Large intestine (tissue), 3 donors: ENCODE measurements at regions not wholly inside any gene's neighbourhood (a gene's known extent, or its start where the extent isn't known, plus 50 kb on each side); places are given as distances from the start of the nearest gene placed in this dataset.

Source experiments
- DNase-seq, 2 donors: peaks; one replicate each; pipeline versions ENCODE4 v3.0.0 to v3.0.0-alpha.2; 2013
- H3K27ac ChIP-seq: one replicate; pipeline ENCODE4 v1.5.1; 2013; ENCODE audit warnings: low read length
- H3K27me3 ChIP-seq: 2 replicates; pipeline ENCODE4 v1.6.1; 2013; ENCODE audit warnings: low read length; ENCODE audit not compliant: control insufficient read depth, insufficient read depth
- H3K36me3 ChIP-seq: 2 replicates; pipeline ENCODE4 v1.6.1; 2013; ENCODE audit warnings: low read length; ENCODE audit not compliant: control insufficient read depth, insufficient read depth
- H3K4me1 ChIP-seq: one replicate; pipeline ENCODE4 v1.6.1; 2013; ENCODE audit warnings: low read length; ENCODE audit not compliant: control insufficient read depth, insufficient read depth
- H3K4me3 ChIP-seq: one replicate; pipeline ENCODE4 v1.5.1; 2013; ENCODE audit warnings: low read length
- H3K9me3 ChIP-seq: one replicate; pipeline ENCODE4 v1.6.1; 2013; ENCODE audit warnings: mild to moderate bottlenecking, low read depth, low read length, moderate library complexity; ENCODE audit not compliant: control insufficient read depth
- WGBS: methylation state at CpG from one replicate; pipeline ENCODE4 v1.1.5; 2013; ENCODE audit warnings: low lambda C conversion rate; ENCODE audit not compliant: insufficient coverage; 5-methylcytosine and 5-hydroxymethylcytosine counted together

DNA sequence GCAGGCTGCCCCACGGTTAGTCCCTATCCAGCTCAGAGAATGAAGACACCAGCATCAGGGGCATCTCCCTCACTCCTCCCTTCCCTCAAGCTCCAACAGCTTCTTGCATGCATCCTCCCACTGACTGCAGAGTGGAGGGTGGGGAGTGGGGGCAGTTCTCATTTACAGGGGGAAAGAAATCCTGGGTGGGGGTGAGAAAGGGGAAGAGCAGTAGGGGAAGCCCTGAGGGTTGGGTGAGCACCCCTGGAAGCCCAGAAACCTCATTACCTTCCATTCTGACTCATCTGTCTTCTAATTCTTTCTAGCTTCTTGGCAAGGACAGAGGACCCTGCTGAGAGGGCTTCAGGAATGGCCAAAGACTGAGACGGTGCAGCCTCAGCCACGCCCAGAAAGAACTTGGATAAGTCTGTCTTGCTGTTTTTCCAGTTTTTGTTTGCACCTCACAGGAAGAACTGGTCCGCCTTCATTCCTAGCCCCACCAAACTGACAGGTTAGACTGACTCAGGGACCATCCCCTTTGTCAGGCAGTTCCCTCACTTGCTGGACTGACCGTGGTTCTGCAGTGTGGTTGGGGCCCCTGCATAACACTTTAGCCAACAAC, 52.5 kb upstream of the WSB1 start:
- no CpG with 5 or more reads among the region's 5 CpGs for WGBS
- Histone ChIP-seq H3K4me1 (peaks cover 6% of the 10 kb centered on the region), H3K27me3 (no peaks in the 10 kb centered on the region), H3K4me3 (no peak overlapping the region), H3K9me3 (no peaks in the 10 kb centered on the region), H3K27ac (no peak overlapping the region), H3K36me3 (no peaks in the 10 kb centered on the region)
- peak in 1 of 2 donors; percentile 43 for DNase-seq

DNA sequence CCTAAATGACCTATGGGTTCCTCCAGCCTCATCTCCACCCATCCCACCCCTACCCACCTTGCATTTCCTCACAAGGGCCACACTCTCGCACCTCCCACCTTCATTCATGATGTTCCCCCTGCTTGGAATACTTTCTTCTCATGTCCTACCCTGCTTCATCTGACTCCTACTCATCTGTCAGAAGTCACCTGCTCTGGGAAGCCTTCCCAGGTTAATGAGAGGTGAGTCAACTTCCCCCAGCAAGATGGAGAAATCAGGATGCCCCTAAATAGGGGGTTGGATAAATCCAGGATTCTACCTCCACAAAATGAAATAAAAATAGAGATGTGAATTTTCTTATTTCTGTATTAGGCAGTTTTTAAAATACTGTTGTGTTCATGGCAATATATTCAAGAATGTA, 51.0 kb upstream of the WSB1 start:
- H3K27me3 ChIP-seq: no peaks in the 10 kb centered on the region
- H3K4me1 ChIP-seq: peaks cover 6% of the 10 kb centered on the region
- H3K27ac ChIP-seq: no peak overlapping the region
- no peaks in the 10 kb centered on the region for H3K9me3 ChIP-seq
- DNase-seq: no peak
- H3K36me3 ChIP-seq: no peaks in the 10 kb centered on the region
- no peak overlapping the region for H3K4me3 ChIP-seq
- WGBS: no CpG with 5 or more reads among the region's 1 CpG

DNA sequence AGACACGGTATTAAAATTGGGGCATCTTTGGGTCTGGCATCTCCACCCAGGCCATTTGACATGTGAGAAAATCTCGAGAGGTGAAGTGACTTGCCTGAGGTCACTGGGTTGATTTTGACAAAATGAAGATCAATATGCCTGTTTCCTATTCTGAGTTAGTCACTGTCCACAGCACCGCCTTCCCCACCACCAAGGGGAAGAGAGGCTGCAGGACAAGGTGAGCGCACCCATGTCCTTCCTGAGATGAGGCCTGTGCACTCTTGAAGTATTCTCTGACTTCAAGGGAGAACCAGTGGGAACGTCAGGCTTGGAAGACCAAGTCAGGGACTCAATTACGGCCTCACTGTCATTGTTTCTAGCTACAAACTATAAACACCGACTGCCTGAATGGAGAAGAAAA, 49.9 kb upstream of the WSB1 start:
- H3K27me3 ChIP-seq: no peaks in the 10 kb centered on the region
- H3K36me3 ChIP-seq: no peaks in the 10 kb centered on the region
- H3K4me3 ChIP-seq: no peak overlapping the region
- no peaks in the 10 kb centered on the region for H3K9me3 ChIP-seq
- no peak for DNase-seq
- H3K27ac ChIP-seq: no peak overlapping the region
- 100% methylated on average over 1 of the region's 7 CpGs for WGBS
- H3K4me1 ChIP-seq: peaks cover 6% of the 10 kb centered on the region
